GM12891 (cell line): ENCODE measurements at regions not wholly inside any gene's neighbourhood (a gene's known extent, or its start where the extent isn't known, plus 50 kb on each side); places are given as distances from the start of the nearest gene placed in this dataset.

Source experiments
- DNase-seq: peaks from one replicate; pipeline ENCODE4 v3.0.0; 2011; ENCODE audit warnings: low spot score; ENCODE audit not compliant: insufficient read length
- FAIRE-seq: peaks from 2 replicates; lab custom pipeline; 2011; peaks lifted over from hg19 to GRCh38; lab: Jason Lieb, UNC
- PAX5 ChIP-seq: IDR thresholded peaks from 2 replicates; pipeline ENCODE4 v1.6.1; 2011; ENCODE audit warnings: low read length, moderate library complexity, mild to moderate bottlenecking; ENCODE audit not compliant: insufficient read depth, severe bottlenecking
- POLR2A ChIP-seq: IDR thresholded peaks from 2 replicates; pipeline ENCODE4 v1.6.1; 2011; ENCODE audit warnings: low read depth, low read length, control low read depth
- POLR2AphosphoS5 ChIP-seq: IDR thresholded peaks from 2 replicates; pipeline ENCODE4 v1.6.1; 2011; ENCODE audit warnings: low read depth, low read length, control low read depth
- POU2F2 ChIP-seq: IDR thresholded peaks from 2 replicates; pipeline ENCODE4 v1.6.1; 2011; ENCODE audit warnings: low read depth, mild to moderate bottlenecking, control low read depth, low read length, moderate library complexity
- SPI1 ChIP-seq: IDR thresholded peaks from 2 replicates; pipeline ENCODE4 v1.6.1; 2011; ENCODE audit warnings: low read depth, low read length, control low read depth
- TAF1 ChIP-seq: IDR thresholded peaks from 2 replicates; pipeline ENCODE4 v1.6.1; 2011; ENCODE audit warnings: low read depth, low read length, control low read depth

- no peak for FAIRE-seq
- DNase-seq = no peak
- TF ChIP-seq TAF1 (no peak), POU2F2 (no peak), PAX5 (no peak), SPI1 (no peak), POLR2AphosphoS5 (no peak), POLR2A (no peak)
Observed at GRCh38 chr15:61481886-61482285, 252.8 kb upstream of the RORA start.

DNA sequence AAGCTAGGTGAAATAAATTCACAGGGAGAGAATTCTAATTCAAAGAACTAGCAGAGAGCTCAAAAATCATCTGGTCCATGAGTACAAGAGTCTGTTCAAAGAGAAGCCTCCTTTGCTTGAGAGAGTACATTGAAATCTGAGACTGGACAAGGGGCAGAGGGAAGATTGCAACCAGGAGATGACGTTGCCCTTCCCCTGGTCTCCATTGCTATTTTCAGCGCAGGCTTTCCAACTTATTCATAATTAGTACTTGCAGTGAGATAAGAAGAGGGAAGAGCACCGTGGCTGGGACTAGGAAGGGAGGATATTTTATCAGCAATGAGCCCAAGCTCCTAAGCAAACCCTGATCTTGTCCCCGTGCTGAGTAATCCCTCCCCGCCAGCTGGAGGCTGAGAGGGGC lies 251.8 kb upstream of the RORA start:
- TF ChIP-seq SPI1 (no peak), PAX5 (no peak), POU2F2 (no peak), POLR2A (no peak), POLR2AphosphoS5 (no peak), TAF1 (no peak)
- no peak for FAIRE-seq
- no peak for DNase-seq

DNA sequence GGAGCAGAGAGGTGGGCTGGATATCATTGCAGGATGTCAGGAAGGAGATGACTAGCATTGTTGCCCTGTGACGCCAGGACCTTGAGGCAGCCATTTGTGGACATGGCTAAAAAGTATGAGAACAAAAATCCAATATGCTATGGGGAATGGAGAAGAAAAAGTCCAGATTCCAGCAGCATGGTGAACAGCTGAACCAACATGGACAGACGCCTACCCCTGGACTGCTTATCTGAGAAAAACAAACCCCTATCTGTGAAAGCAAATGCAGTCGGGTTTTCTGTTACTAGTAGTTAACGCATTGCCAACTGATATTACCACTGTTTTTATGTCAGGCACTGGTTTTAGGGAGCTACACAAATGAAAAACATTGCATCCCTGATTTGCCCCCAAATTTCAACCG lies 251.2 kb upstream of the RORA start:
- DNase-seq (no peak), FAIRE-seq (no peak)

GRCh38 chr15:61479613-61480012 lies 250.5 kb upstream of the RORA start:
- FAIRE-seq = no peak

More for the DNA sequence above, 251.2 kb upstream of the RORA start:
- TF ChIP-seq SPI1 (no peak), POU2F2 (no peak), TAF1 (no peak), POLR2AphosphoS5 (no peak), PAX5 (no peak), POLR2A (no peak)

DNA sequence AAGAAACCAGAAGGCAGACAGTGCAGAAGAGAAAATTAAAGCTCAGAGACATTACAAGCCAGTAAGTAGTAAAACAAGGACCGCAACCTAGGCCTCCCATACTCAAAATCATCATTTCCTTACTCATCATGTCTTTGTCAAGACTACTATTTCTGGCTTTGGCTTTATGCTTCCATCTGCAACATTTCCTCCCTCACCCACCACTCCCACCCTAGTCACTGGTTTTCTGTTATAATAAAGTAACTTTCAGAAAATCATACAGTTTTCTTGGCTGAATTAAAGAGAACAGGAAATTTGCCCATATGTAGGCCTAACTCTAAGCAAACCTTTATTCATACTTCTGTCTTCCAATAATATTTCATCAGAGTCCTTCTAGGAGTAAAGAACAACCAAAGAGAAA lies 247.6 kb upstream of the RORA start:
- DNase-seq (no peak), FAIRE-seq (no peak)
- TF ChIP-seq TAF1 = no peak
- TF ChIP-seq PAX5 = no peak
- no peak for TF ChIP-seq POLR2AphosphoS5
- no peak for TF ChIP-seq POLR2A
- TF ChIP-seq SPI1 = no peak
- TF ChIP-seq POU2F2 = no peak

More at GRCh38 chr15:61479613-61480012, 250.5 kb upstream of the RORA start:
- DNase-seq = no peak
- no peak for TF ChIP-seq TAF1
- TF ChIP-seq POU2F2 = no peak
- no peak for TF ChIP-seq POLR2AphosphoS5
- TF ChIP-seq PAX5 = no peak
- no peak for TF ChIP-seq SPI1
- TF ChIP-seq POLR2A = no peak

- TF ChIP-seq PAX5 (no peak), POLR2A (no peak), POU2F2 (no peak), TAF1 (no peak), SPI1 (no peak), POLR2AphosphoS5 (no peak)
- no peak for FAIRE-seq
- no peak for DNase-seq
Observed at GRCh38 chr15:61474796-61475195, 245.7 kb upstream of the RORA start.

DNA sequence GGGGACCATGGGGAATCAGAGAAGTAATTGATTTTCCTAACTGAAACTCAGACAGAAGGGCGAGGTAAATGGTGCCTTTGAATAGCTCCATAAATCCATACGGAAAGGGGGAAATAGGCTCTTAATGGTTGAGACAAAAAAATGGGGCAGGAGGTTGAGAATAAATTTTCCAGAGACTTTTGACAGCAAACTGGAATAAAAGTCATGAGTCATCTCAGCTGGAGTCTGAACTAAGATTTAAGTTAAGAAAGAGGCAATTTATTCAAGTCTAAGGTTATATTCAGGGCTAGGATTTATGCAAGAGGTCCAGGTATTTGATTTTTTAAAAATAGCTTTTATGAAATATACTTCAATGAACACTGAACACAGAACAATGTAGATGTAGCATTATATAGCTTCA lies 238.7 kb upstream of the RORA start:
- FAIRE-seq = no peak
- no peak for DNase-seq
- no peak for TF ChIP-seq SPI1
- no peak for TF ChIP-seq POLR2A
- TF ChIP-seq POLR2AphosphoS5 = no peak

GRCh38 chr15:61459785-61460707 lies 230.9 kb upstream of the RORA start:
- no peak for FAIRE-seq
- DNase-seq = no peak
- TF ChIP-seq POU2F2 (no peak), SPI1 (no peak), TAF1 (no peak), PAX5 (no peak), POLR2A (no peak), POLR2AphosphoS5 (no peak)

DNA sequence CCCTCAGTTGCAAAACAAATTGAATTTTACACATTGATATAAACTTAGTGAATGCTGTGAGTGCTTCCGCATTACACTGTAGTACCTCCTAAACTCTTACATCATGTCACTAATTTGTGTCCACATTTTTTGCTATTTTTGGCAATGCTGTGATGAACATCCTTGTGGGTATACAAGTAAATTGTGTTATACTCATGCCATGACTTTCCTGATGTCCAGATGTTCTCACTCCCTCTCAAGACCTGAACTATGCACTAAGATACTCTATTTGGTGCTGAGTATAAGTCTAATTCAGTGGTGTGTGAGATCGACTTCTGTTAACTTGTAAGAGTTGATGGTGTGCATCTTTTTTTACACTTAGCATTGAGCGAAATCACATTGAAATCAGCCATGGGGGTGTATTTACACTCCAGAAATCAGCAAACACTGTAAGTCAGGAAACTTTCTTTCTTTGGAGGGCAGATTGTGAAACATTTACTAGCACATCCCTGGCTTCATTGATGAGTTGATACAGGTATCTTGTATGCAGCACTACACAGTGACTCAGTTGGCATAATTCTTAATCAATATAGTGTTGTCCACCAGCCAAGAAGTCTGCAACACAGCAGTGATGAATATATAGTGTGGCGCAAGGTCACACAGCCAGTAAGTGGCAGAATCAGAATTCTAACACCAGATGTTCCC lies 228.1 kb upstream of the RORA start:
- no peak for TF ChIP-seq POLR2A
- TF ChIP-seq SPI1 = no peak
- no peak for TF ChIP-seq POU2F2
- no peak for TF ChIP-seq POLR2AphosphoS5
- no peak for TF ChIP-seq PAX5
- no peak for TF ChIP-seq TAF1
- DNase-seq (no peak), FAIRE-seq (no peak)
